B cell (primary cell): ENCODE measurements at regions not wholly inside any gene's neighbourhood (a gene's known extent, or its start where the extent isn't known, plus 50 kb on each side); places are given as distances from the start of the nearest gene placed in this dataset.

Experiments used
- ATAC-seq: fragments of 200-7000 bp; cut with Tn5 transposase; one replicate; pipeline ENCODE4 v1.10.0; 2021; ENCODE audit warnings: low read depth, mild to moderate bottlenecking, moderate number of reproducible peaks, moderate library complexity
- CTCF ChIA-PET: fragments of 350-600 bp; sonication (Branson Sonifier 250); formaldehyde crosslinking; loops from one replicate; lab custom pipeline; 2021; ENCODE audit warnings: antibody characterized with exemption, inconsistent platforms; lab: Charles Lee
- POLR2A ChIA-PET: fragments of 350-600 bp; sonication (Branson Sonifier 250); formaldehyde crosslinking; loops from one replicate; lab custom pipeline; 2021; ENCODE audit warnings: antibody characterized with exemption; lab: Charles Lee
- DNase-seq: peaks from one replicate; pipeline ENCODE4 v3.0.0; 2013
- H2AFZ ChIP-seq: 2 replicates; pipeline ENCODE4 v1.6.1; 2012; ENCODE audit warnings: mild to moderate bottlenecking, low read depth, low read length; ENCODE audit not compliant: insufficient read depth, poor library complexity, severe bottlenecking
- H3K27ac ChIP-seq, 2 donors: 1 replicate in 1 of 2; 2 replicates in 1 of 2; pipeline ENCODE4 v1.5.1; 2012 to 2013; ENCODE audit warnings: low read length in 2 of 2, mild to moderate bottlenecking in 2 of 2, moderate library complexity in 1 of 2
- H3K27me3 ChIP-seq, 4 experiments: fragments of 200-600 bp in 1 of 4; sonication (generic) in 1 of 4; replicated peaks in 1 of 4; 1 replicate in 2 of 4; 2 replicates in 2 of 4; pipeline versions ENCODE4 v1.6.1 to v1.7.0; 2013 to 2016; ENCODE audit warnings: low read length in 3 of 4, mild to moderate bottlenecking in 2 of 4, mixed read lengths in 1 of 4, moderate library complexity in 1 of 4; ENCODE audit not compliant: insufficient read depth in 4 of 4, control insufficient read depth in 3 of 4; ENCODE audit errors: control extremely low read depth in 1 of 4
- H3K36me3 ChIP-seq, 2 experiments: replicated peaks in 1 of 2; 1 replicate in 1 of 2; 2 replicates in 1 of 2; pipeline versions ENCODE4 v1.6.1 to v1.7.1; 2013; ENCODE audit warnings: low read length in 1 of 2; ENCODE audit not compliant: insufficient read depth in 2 of 2, control insufficient read depth in 1 of 2; ENCODE audit errors: control extremely low read depth in 1 of 2, extremely low read depth in 1 of 2
- H3K4me1 ChIP-seq, 2 donors: fragments of 200-600 bp in 1 of 2; sonication (generic) in 1 of 2; 1 replicate in 1 of 2; 2 replicates in 1 of 2; pipeline versions ENCODE4 v1.5.1 to v1.6.1; 2013 to 2017; ENCODE audit warnings: low read length in 2 of 2; ENCODE audit not compliant: control insufficient read depth in 2 of 2, insufficient read depth in 2 of 2
- H3K4me2 ChIP-seq: replicated peaks from 2 replicates; pipeline ENCODE3; 2012; ENCODE audit warnings: mild to moderate bottlenecking, low read depth, low read length; ENCODE audit not compliant: poor library complexity, severe bottlenecking
- H3K4me3 ChIP-seq, 5 experiments: fragments of 200-600 bp in 1 of 5; sonication (generic) in 1 of 5; 1 replicate in 3 of 5; 2 replicates in 2 of 5; pipeline versions ENCODE4 v1.5.1 to v1.7.0; 2011 to 2016; ENCODE audit warnings: low read length in 4 of 5, mild to moderate bottlenecking in 4 of 5, low read depth in 2 of 5, control low read depth in 1 of 5, moderate library complexity in 1 of 5; ENCODE audit not compliant: insufficient read depth in 1 of 5; ENCODE audit errors: control extremely low read depth in 1 of 5, extremely low read depth in 1 of 5
- H3K79me2 ChIP-seq: fragments of 200-600 bp; sonication (generic); one replicate; pipeline ENCODE4 v1.6.0; 2016; ENCODE audit warnings: low read length; ENCODE audit not compliant: control insufficient read depth, insufficient read depth
- H3K9ac ChIP-seq: fragments of 200-600 bp; sonication (generic); 2 replicates; pipeline ENCODE4 v1.6.1; 2017; ENCODE audit warnings: mild to moderate bottlenecking, low read length, moderate library complexity
- H3K9me3 ChIP-seq, 3 donors: one replicate each; pipeline versions ENCODE4 v1.6.1 to v1.7.1; 2013; ENCODE audit warnings: low read length in 2 of 3; ENCODE audit not compliant: control insufficient read depth in 2 of 3, insufficient read depth in 1 of 3; ENCODE audit errors: control extremely low read depth in 1 of 3
- H4K20me1 ChIP-seq: 2 replicates; pipeline ENCODE4 v1.6.0; 2012; ENCODE audit warnings: mild to moderate bottlenecking, low read length; ENCODE audit not compliant: insufficient read depth, control insufficient read depth, poor library complexity, severe bottlenecking
- H3K27ac Mint-ChIP-seq: one replicate; pipeline ENCODE4 v1.8.0; 2021; ENCODE audit warnings: mixed read lengths
- H3K27me3 Mint-ChIP-seq: one replicate; pipeline ENCODE4 v1.8.0; 2021; ENCODE audit warnings: mixed read lengths
- H3K4me1 Mint-ChIP-seq: one replicate; pipeline ENCODE4 v1.8.0; 2021; ENCODE audit warnings: mixed read lengths
- H3K4me3 Mint-ChIP-seq: one replicate; pipeline ENCODE4 v1.8.0; 2021; ENCODE audit warnings: mixed read lengths
- H3K9me3 Mint-ChIP-seq: one replicate; pipeline ENCODE4 v1.8.0; 2022; ENCODE audit warnings: mixed read lengths; ENCODE audit not compliant: insufficient read depth
- CTCF ChIP-seq: fragments of 200-600 bp; IDR thresholded peaks from one replicate; pipeline ENCODE4 v1.8.0; 2022; ENCODE audit warnings: antibody characterized with exemption, mild to moderate bottlenecking
- EZH2 ChIP-seq: IDR thresholded peaks from 2 replicates; pipeline ENCODE4 v1.6.1; 2012; ENCODE audit warnings: borderline replicate concordance, low read depth, mild to moderate bottlenecking, moderate library complexity, low read length; ENCODE audit not compliant: insufficient read depth, poor library complexity, severe bottlenecking
- WGBS: methylation state at CpG from one replicate; pipeline ENCODE4 v1.1.5; 2013; ENCODE audit warnings: missing lambda C conversion rate; ENCODE audit not compliant: insufficient coverage; 5-methylcytosine and 5-hydroxymethylcytosine counted together
- intact Hi-C: fragments of 100-400 bp; cut with micrococcal nuclease; formaldehyde crosslinking; loops from one replicate; pipeline ENCODE4 v1.10.0; 2022

GRCh38 chr1:4091996-4092395 is 191.9 kb upstream of the C1orf174 start:
- Histone ChIP-seq H3K27me3 (no peaks in the 10 kb centered on the region), H2AFZ (no peak overlapping the region), H4K20me1 (no peaks in the 10 kb centered on the region), H3K9me3 (peaks cover 0 to 66% (median 14%) of the 10 kb centered on the region in 3 donors), H3K9ac (no peak overlapping the region), H3K36me3 (no peaks in the 10 kb centered on the region), H3K4me3 (no peak overlapping the region), H3K79me2 (no peaks in the 10 kb centered on the region), H3K4me1 (no peaks in the 10 kb centered on the region), H3K4me2 (no peak overlapping the region), H3K27ac (no peak overlapping the region)
- Mint-ChIP-seq H3K4me1 (no peaks in the 10 kb centered on the region), H3K9me3 (peaks cover 10% of the 10 kb centered on the region), H3K4me3 (no peak overlapping the region), H3K27me3 (no peaks in the 10 kb centered on the region), H3K27ac (no peak overlapping the region)
- TF ChIP-seq EZH2 = no peak
- no peak for TF ChIP-seq CTCF
- intact Hi-C loops = no loop called here
- ChIA-PET CTCF (no interaction called here), POLR2A (no interaction called here)
- DNase-seq = no peak
- 96% methylated on average over 6 of the region's 7 CpGs for WGBS
- no peak for ATAC-seq

DNA sequence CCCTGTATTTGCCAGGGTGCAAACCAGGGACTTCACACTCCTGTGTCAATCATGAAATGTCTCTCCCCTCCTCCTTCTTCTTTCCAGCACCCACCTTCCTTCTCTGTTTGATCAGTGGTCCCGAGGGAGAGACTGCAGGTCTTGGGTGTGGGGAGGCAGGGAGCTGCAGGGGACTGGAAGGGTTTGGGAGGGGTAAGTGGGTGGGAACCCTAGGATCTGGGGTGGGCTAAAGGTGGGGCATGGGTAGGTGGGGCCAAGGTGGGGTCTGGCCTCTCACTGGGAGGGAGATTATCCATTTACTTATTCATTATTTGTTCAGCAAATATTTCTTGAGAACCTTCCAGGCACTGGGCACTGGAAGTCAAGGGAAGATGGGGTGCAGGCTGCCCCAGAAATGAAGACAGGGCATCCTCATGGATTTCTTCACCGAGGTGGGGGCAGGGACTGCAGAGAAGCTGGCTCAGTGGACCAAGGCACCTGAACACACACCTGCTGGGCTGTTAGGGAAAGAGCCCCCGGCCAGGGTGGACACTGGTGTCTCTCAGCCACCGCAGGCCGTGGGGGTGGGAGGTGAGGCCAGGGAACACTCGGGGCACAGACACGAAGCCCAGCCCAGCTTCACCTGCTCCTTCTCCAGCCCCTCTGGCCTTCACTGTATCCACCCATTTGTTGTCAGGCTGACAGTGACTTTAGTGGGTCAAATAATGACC is 193.9 kb upstream of the C1orf174 start:
- H3K27ac ChIP-seq = no peak overlapping the region
- no peaks in the 10 kb centered on the region for H4K20me1 ChIP-seq
- H3K4me2 ChIP-seq = no peak overlapping the region
- ChIA-PET POLR2A (no interaction called here), CTCF (no interaction called here)
- no peaks in the 10 kb centered on the region for H3K36me3 ChIP-seq
- ATAC-seq (no peak), DNase-seq (no peak)
- Mint-ChIP-seq H3K27me3 (no peaks in the 10 kb centered on the region), H3K27ac (no peak overlapping the region), H3K4me3 (no peak overlapping the region), H3K4me1 (no peaks in the 10 kb centered on the region), H3K9me3 (peaks cover 10% of the 10 kb centered on the region)
- H2AFZ ChIP-seq = no peak overlapping the region
- WGBS = 83% methylated on average over 4 of the region's 7 CpGs
- no peak overlapping the region for H3K4me3 ChIP-seq
- H3K27me3 ChIP-seq = no peaks in the 10 kb centered on the region
- no peaks in the 10 kb centered on the region for H3K4me1 ChIP-seq
- TF ChIP-seq CTCF = no peak
- no peak for TF ChIP-seq EZH2
- peaks cover 0 to 63% (median 14%) of the 10 kb centered on the region in 3 donors for H3K9me3 ChIP-seq
- no peaks in the 10 kb centered on the region for H3K79me2 ChIP-seq
- H3K9ac ChIP-seq = no peak overlapping the region
- intact Hi-C loops = no loop called here
